ENCODE measurements at regions not wholly inside any gene's neighbourhood (a gene's known extent, or its start where the extent isn't known, plus 50 kb on each side); places are given as distances from the start of the nearest gene placed in this dataset.

- TF ChIP-seq CTCF (IDR thresholded peaks at IDR 0.05), result no peak
- TF ChIP-seq POLR2A (IDR thresholded peaks at IDR 0.05), result no peak
- TF ChIP-seq POLR2AphosphoS5 (IDR thresholded peaks at IDR 0.05; ENCODE audit: insufficient read depth in 1 of 2, low read depth in 1 of 2), result no peak
Observed at GRCh38 chr2:198203336-198204069, 399.1 kb downstream of the PLCL1 start.
